SK-N-DZ (cell line): ENCODE measurements at regions not wholly inside any gene's neighbourhood (a gene's known extent, or its start where the extent isn't known, plus 50 kb on each side); places are given as distances from the start of the nearest gene placed in this dataset.

ENCODE experiments used
- DNase-seq: peaks from one replicate; pipeline ENCODE4 v3.0.0-alpha.2; 2015; ENCODE audit warnings: low spot score

GRCh38 chr4:31613946-31614623 lies 893.9 kb downstream of the PCDH7 start:
- no peak for DNase-seq

DNA sequence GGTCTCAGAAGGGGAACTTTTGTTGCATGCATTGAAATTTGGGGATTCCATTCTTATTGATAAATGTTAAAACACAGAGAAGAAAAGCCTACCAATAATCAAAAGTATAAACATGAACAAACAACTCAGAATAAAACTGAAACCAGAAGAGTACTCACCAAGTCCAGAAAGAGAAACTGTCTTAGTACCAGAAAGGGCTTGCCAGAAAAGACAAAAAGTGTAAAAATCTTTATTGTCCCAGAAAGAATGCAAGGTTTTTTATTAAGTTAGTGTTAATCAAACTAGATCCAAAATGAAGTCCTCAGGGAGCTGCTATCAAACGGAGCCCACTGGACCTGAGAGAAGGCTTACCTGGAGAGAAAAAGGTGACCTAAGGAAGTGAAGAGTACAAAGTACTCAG lies 897.5 kb downstream of the PCDH7 start:
- no peak for DNase-seq

GRCh38 chr4:31620476-31620875 lies 900.3 kb downstream of the PCDH7 start:
- no peak for DNase-seq

DNA sequence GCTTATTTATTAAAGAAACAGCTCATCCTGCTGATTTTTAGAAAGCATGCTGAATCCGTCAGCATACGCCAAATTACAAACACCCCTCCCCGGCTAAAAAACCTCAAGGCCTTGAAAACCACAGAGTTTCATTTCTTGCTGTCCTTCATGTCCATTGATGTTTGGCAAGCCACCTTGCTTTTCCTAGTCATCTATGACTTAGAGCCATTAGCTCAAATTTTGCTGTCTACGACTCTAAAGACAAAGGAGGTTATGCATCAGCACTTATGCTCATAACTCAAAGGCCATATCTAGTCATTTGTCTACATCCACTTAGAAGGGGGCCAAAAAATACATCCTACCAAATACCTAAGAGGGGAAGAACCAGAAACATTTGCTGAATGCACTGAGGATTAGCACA lies 925.1 kb downstream of the PCDH7 start:
- no peak for DNase-seq

DNA sequence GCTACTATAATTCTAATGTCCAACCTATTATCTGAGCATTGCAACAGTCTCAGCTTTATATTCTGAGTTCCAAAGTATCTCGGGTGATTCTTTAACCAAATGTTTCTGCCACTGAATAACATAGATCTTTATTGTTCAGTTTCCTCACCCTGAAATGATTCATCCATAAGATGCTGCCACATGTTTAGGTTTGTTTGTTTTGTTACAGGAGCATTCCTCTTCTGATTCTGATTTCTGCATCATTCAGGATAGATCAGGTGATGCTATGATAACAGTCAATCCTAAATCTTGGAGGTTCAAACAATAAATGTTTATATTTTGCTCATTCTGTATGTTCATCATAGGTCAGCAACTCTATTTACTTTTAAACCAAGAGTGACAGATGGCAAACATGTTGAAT lies 927.6 kb downstream of the PCDH7 start:
- DNase-seq, result no peak

- DNase-seq, result no peak
These were observed 929.7 kb downstream of the PCDH7 start for GRCh38 chr4:31649878-31650277.

- DNase-seq, result no peak
These were observed 931.4 kb downstream of the PCDH7 start for GRCh38 chr4:31651541-31651940.

GRCh38 chr4:31655328-31655727 lies 935.2 kb downstream of the PCDH7 start:
- DNase-seq, result no peak

GRCh38 chr4:31657859-31658570 lies 937.8 kb downstream of the PCDH7 start:
- DNase-seq, result no peak

DNA sequence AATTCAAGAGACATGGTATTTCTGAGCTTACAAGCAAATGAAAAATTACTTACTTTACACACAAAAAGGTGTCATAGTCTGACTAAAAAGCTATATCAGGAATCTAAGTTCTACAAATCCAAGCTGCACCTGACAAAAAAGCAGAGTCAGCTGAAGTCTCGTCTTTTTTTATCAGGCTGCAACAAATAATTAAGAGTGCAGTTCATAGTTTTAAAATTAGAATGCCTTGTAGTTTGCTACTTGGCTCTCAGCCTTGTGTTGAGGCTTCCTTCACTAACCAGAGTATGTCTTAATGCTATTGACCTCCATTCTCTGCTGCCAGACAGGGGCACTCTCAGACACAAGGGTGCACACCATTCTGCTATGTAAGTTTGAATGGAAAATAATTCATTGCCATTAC lies 940.7 kb downstream of the PCDH7 start:
- DNase-seq, result no peak

DNA sequence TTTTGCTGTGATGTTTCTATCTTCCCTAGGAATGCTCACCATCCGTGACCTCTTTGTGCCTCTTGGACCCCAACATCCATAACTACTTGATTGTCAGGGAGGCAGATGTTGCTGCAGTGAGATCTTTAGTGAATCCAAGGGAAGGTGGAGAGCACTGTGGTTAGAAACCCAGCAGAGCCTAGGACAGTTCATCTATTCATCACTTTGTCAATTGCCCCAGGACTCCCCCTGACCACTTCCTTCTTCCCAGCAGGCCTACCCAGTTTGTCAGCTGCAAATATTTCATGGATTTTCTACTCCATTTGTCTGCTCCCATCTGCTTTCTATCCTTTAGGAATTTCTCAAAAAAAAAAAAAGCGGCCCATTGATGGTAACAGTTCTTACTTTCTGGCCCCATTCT lies 942.8 kb downstream of the PCDH7 start:
- DNase-seq, result no peak

DNA sequence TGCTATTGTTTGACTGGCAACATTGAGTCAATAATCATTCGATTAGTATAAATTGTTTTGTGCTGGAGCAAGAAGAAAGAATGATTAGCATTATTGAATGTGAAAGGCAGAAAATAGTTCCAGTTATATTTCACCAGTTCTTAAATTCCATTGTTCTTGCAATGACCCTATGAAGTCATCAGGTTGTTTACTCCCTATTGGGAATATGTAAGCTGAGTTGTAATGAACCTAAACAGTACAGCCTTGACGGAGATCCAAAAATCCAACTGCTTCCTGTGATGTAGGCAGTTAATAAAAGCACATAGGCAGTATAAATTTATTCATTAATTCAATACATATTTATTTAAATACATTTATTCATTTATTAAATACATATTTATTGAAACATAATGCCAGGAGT lies 947.5 kb downstream of the PCDH7 start:
- no peak for DNase-seq

GRCh38 chr4:31674313-31674947 lies 954.3 kb downstream of the PCDH7 start:
- DNase-seq, result no peak

DNA sequence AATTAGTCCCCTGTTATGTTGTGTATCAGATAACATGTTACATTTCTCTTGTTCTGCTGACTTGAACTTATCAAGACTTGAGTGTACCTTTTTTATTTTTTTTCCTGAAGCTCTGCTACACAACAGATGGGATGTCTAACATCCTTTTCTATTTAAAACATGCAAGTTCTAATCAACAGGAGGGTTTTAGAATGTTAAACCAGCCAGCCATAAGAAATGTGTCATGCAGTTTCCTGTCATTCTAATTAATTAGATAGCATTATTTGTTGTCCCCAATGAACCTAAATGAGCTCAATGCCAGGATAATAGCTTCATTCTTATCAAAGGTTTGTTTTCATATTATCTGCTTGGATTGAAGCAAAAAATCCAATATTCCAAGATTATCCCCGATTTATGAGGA lies 958.2 kb downstream of the PCDH7 start:
- no peak for DNase-seq

GRCh38 chr4:31682796-31683195 lies 962.6 kb downstream of the PCDH7 start:
- no peak for DNase-seq

GRCh38 chr4:31687717-31688342 lies 967.7 kb downstream of the PCDH7 start:
- no peak for DNase-seq

GRCh38 chr4:31692399-31692940 lies 972.3 kb downstream of the PCDH7 start:
- no peak for DNase-seq

- no peak for DNase-seq
These were observed 981.1 kb downstream of the PCDH7 start for GRCh38 chr4:31701256-31701655.

DNA sequence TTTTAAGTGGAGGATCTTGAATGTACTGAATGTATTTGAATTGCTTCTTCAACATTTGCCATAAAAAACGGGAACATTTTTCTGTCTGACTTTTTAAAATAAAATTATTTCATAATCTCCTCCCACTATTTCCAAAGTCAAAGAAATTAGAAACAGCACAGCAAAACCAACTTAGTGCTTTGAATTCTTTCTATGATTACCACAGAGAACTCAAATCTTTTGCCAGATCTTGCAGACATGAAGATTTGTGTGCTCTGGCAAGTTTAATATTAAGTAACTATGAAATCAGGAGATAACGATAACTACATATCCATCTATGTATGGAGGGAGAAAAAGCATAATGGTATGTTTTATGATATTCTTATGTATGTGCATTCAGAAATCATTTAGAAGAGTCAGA lies 982.2 kb downstream of the PCDH7 start:
- no peak for DNase-seq

- no peak for DNase-seq
These were observed 994.1 kb downstream of the PCDH7 start for GRCh38 chr4:31714238-31714637.

- DNase-seq, result no peak
These were observed 995.1 kb downstream of the PCDH7 start for GRCh38 chr4:31715302-31715701.

- no peak for DNase-seq
These were observed 1006.9 kb downstream of the PCDH7 start for GRCh38 chr4:31727030-31727429.
